ENCODE measurements at regions not wholly inside any gene's neighbourhood (a gene's known extent, or its start where the extent isn't known, plus 50 kb on each side); places are given as distances from the start of the nearest gene placed in this dataset.

GRCh38 chr10:80805343-80806020 is 267.8 kb downstream of the SH2D4B start:
- Histone ChIP-seq H3K4me3 (no peak overlapping the region), H3K9ac (ENCODE audit: control insufficient read depth, insufficient read depth, low read length) (no peak overlapping the region), H3K36me3 (ENCODE audit: control insufficient read depth in 2 of 2, insufficient read depth in 2 of 2, low read length in 1 of 2) (no peaks in the 10 kb centered on the region), H3K4me1 (ENCODE audit: control insufficient read depth, insufficient read depth, low read length) (no peaks in the 10 kb centered on the region), H3K79me2 (ENCODE audit: control insufficient read depth, insufficient read depth, low read length) (no peaks in the 10 kb centered on the region), H4K20me1 (ENCODE audit: control insufficient read depth, insufficient read depth) (no peaks in the 10 kb centered on the region), H2AFZ (ENCODE audit: control insufficient read depth, low read depth, low read length) (no peak overlapping the region), H3K9me3 (replicated peaks; ENCODE audit: control insufficient read depth, insufficient read depth, low read length) (no peaks in the 10 kb centered on the region), H3K4me2 (ENCODE audit: control insufficient read depth, insufficient read depth) (no peak overlapping the region), H3K27ac (ENCODE audit: control insufficient read depth, insufficient read depth) (no peak overlapping the region), H3K27me3 (replicated peaks in 1 of 2; ENCODE audit: control insufficient read depth in 2 of 2, insufficient read depth in 2 of 2, low read length in 1 of 2) (no peaks in the 10 kb centered on the region)
- TF ChIP-seq DPF2 (IDR thresholded peaks at IDR 0.05) (no peak), MEF2B (IDR thresholded peaks at IDR 0.05; ENCODE audit: partially characterized antibody, poor library complexity, severe bottlenecking) (no peak), ELK1 (IDR thresholded peaks at IDR 0.05; ENCODE audit: low read depth, low read length) (no peak), EZH2 (IDR thresholded peaks at IDR 0.05; ENCODE audit: borderline replicate concordance, control insufficient read depth, low read depth, low read length) (no peak), ZSCAN29 (IDR thresholded peaks at IDR 0.05) (no peak), NRF1 (conservative IDR thresholded peaks at IDR 0.05; ENCODE audit: low read depth, low read length) (no peak), USF2 (IDR thresholded peaks at IDR 0.05; ENCODE audit: borderline replicate concordance, low read depth, low read length) (no peak), BHLHE40 (IDR thresholded peaks at IDR 0.05; ENCODE audit: borderline replicate concordance in 1 of 2, low read depth in 2 of 2, low read length in 1 of 2) (no peak), WRNIP1 (IDR thresholded peaks at IDR 0.05; ENCODE audit: borderline replicate concordance, low read depth, low read length) (no peak), IKZF2 (IDR thresholded peaks at IDR 0.05) (no peak), E2F4 (IDR thresholded peaks at IDR 0.05; ENCODE audit: low read depth, low read length) (no peak), PKNOX1 (IDR thresholded peaks at IDR 0.05) (no peak), RBBP5 (conservative IDR thresholded peaks at IDR 0.05) (no peak), RAD51 (IDR thresholded peaks at IDR 0.05) (no peak), CREB1 (IDR thresholded peaks at IDR 0.05; ENCODE audit: low read depth) (no peak), YY1 (IDR thresholded peaks at IDR 0.05; ENCODE audit: low read depth, low read length) (no peak), RUNX3 (IDR thresholded peaks at IDR 0.05; ENCODE audit: low read length) (no peak), ASH2L (IDR thresholded peaks at IDR 0.05; ENCODE audit: borderline replicate concordance, low read depth) (no peak)
- intact Hi-C loops (cut with micrococcal nuclease; ENCODE audit: unreplicated experiment) (no loop called here), in situ Hi-C loops (cut with MboI) (no loop called here)
- ChIA-PET RAD21 (ENCODE audit: unreplicated experiment) (no interaction called here), SMC1A (ENCODE audit: uncharacterized antibody, unreplicated experiment) (no interaction called here), CTCF (no interaction called here), POLR2A (no interaction called here)
- ATAC-seq (no peak), FAIRE-seq (no peak), DNase-seq (ENCODE audit: low read depth, low spot score) (no peak)
- no TSS peak for BruUV-seq (replicated peaks)
- 0% methylated on average over 2 of the region's 2 CpGs for WGBS (ENCODE audit: insufficient coverage, insufficient replicate concordance, low lambda C conversion rate, missing lambda C conversion rate)
